HepG2 (cell line): ENCODE measurements at regions not wholly inside any gene's neighbourhood (a gene's known extent, or its start where the extent isn't known, plus 50 kb on each side); places are given as distances from the start of the nearest gene placed in this dataset.

Experiments
- ATAC-seq: fragments of 200-7000 bp; cut with Tn5 transposase; 3 replicates; pipeline ENCODE4 v1.9.1; 2020; ENCODE audit warnings: mild to moderate bottlenecking, moderate library complexity
- BruUV-seq: library from RNA; stranded (reverse); fragments of 400-500 nt; replicated peaks from 2 replicates; lab custom pipeline; 2021; lab: Mats Ljungman, UMichigan
- CTCF ChIA-PET: fragments of 300-600 bp; formaldehyde crosslinking; extraction: SDS; loops from one replicate; lab custom pipeline; 2021; ENCODE audit warnings: low total read pairs, inconsistent platforms, low intra/inter-chr PET ratio; lab: Yijun Ruan, JAX
- POLR2A ChIA-PET: fragments of 350-600 bp; sonication (Branson Sonifier 250); formaldehyde crosslinking; loops from one replicate; lab custom pipeline; 2020; ENCODE audit warnings: antibody characterized with exemption, inconsistent platforms; lab: Yijun Ruan, JAX
- DNase-seq: peaks from one replicate; pipeline ENCODE4 v3.0.0-alpha.2; 2015; ENCODE audit warnings: low spot score
- FAIRE-seq: peaks from 3 replicates; lab custom pipeline; 2011; peaks lifted over from hg19 to GRCh38; lab: Jason Lieb, UNC
- H2AFZ ChIP-seq: one replicate; pipeline ENCODE4 v1.6.1; 2011; ENCODE audit warnings: low read length, inconsistent platforms
- H3K27ac ChIP-seq: fragments of 300-600 bp; 3 replicates; pipeline ENCODE4 v1.8.0; 2011; ENCODE audit warnings: mixed run types, mild to moderate bottlenecking, mixed read lengths, low read length, inconsistent platforms; ENCODE audit not compliant: insufficient read depth; ENCODE audit errors: extremely low read length
- H3K27me3 ChIP-seq, 2 experiments: fragments of 200-600 bp in 1 of 2; 2 replicates in 1 of 2; 3 replicates in 1 of 2; pipeline versions ENCODE4 v1.6.0 to v1.8.0; 2011; ENCODE audit warnings: low read length in 2 of 2, mild to moderate bottlenecking in 2 of 2, moderate library complexity in 2 of 2, inconsistent platforms in 1 of 2; ENCODE audit not compliant: insufficient read depth in 2 of 2, control insufficient read depth in 1 of 2
- H3K36me3 ChIP-seq, 2 experiments: fragments of 200-600 bp in 1 of 2; replicated peaks in 1 of 2; 2 replicates in 1 of 2; 3 replicates in 1 of 2; pipeline versions ENCODE4 v1.5.1 to v1.8.0; 2011; ENCODE audit warnings: low read length in 2 of 2, inconsistent platforms in 1 of 2; ENCODE audit not compliant: insufficient read depth in 2 of 2, control insufficient read depth in 1 of 2
- H3K4me1 ChIP-seq: 2 replicates; pipeline ENCODE4 v1.5.1; 2012; ENCODE audit warnings: low read length, inconsistent platforms; ENCODE audit not compliant: insufficient read depth
- H3K4me2 ChIP-seq: 2 replicates; pipeline ENCODE4 v1.6.0; 2011; ENCODE audit warnings: low read depth, low read length, inconsistent platforms
- H3K4me3 ChIP-seq, 3 experiments: fragments of 200-600 bp in 1 of 3; sonication (generic), shearing (Covaris generic) in 1 of 3; replicated peaks in 1 of 3; 2 replicates each; pipeline ENCODE4 v1.5.1; 2011 to 2016; ENCODE audit warnings: low read length in 3 of 3, inconsistent platforms in 2 of 3, low read depth in 2 of 3, mild to moderate bottlenecking in 2 of 3, control low read depth in 1 of 3, mixed read lengths in 1 of 3; ENCODE audit not compliant: insufficient read depth in 1 of 3
- H3K79me2 ChIP-seq: one replicate; pipeline ENCODE4 v1.6.1; 2011; ENCODE audit warnings: low read length, inconsistent platforms; ENCODE audit not compliant: insufficient read depth
- H3K9ac ChIP-seq: 2 replicates; pipeline ENCODE4 v1.6.0; 2011; ENCODE audit warnings: mild to moderate bottlenecking, low read depth, low read length, inconsistent platforms; ENCODE audit not compliant: insufficient read depth
- H3K9me3 ChIP-seq: 2 replicates; pipeline ENCODE4 v1.5.1; 2012; ENCODE audit warnings: mild to moderate bottlenecking, low read length
- H4K20me1 ChIP-seq: 2 replicates; pipeline ENCODE4 v1.6.0; 2011; ENCODE audit warnings: inconsistent platforms, mild to moderate bottlenecking, low read length, moderate library complexity; ENCODE audit not compliant: insufficient read depth
- ATF1 ChIP-seq: IDR thresholded peaks from 2 replicates; pipeline ENCODE4 v1.6.1; 2016; ENCODE audit warnings: mild to moderate bottlenecking, control low read depth
- DPF2 ChIP-seq: sonication (generic); formaldehyde crosslinking; IDR thresholded peaks from 2 replicates; pipeline ENCODE4 v1.4.0; 2020; ENCODE audit warnings: mild to moderate bottlenecking, low read depth, missing genetic modification reagents, borderline replicate concordance
- FOSL2 ChIP-seq: sonication (generic); formaldehyde crosslinking; IDR thresholded peaks from 2 replicates; pipeline ENCODE4 v1.4.0; 2020; ENCODE audit warnings: missing genetic modification reagents
- IRF1 ChIP-seq: sonication (generic); formaldehyde crosslinking; IDR thresholded peaks from 2 replicates; pipeline ENCODE4 v1.4.0; 2020; ENCODE audit warnings: low read depth, mild to moderate bottlenecking, missing genetic modification reagents
- KDM3A ChIP-seq: IDR thresholded peaks from 2 replicates; pipeline ENCODE4 v1.6.1; 2018; ENCODE audit warnings: low read depth, missing compliant biosample characterization
- KLF11 ChIP-seq: IDR thresholded peaks from 2 replicates; pipeline ENCODE4 v1.6.1; 2016; ENCODE audit warnings: missing compliant biosample characterization
- MNT ChIP-seq: fragments of 450-650 bp; IDR thresholded peaks from 2 replicates; pipeline ENCODE4 v1.6.1; 2016
- MXI1 ChIP-seq: IDR thresholded peaks from 3 replicates; pipeline ENCODE4 v1.6.1; 2012; ENCODE audit warnings: low read depth, low read length, inconsistent platforms, borderline replicate concordance
- PAXIP1 ChIP-seq: sonication (generic); formaldehyde crosslinking; conservative IDR thresholded peaks from 2 replicates; pipeline ENCODE4 v1.4.0; 2020; ENCODE audit warnings: mild to moderate bottlenecking, missing genetic modification reagents, moderate library complexity
- TERF1 ChIP-seq: sonication (generic); formaldehyde crosslinking; IDR thresholded peaks from 2 replicates; pipeline ENCODE4 v1.8.0; 2022; ENCODE audit warnings: mild to moderate bottlenecking, missing genetic modification reagents, moderate library complexity
- ZBTB14 ChIP-seq: sonication (generic); formaldehyde crosslinking; IDR thresholded peaks from 2 replicates; pipeline ENCODE4 v1.4.0; 2020; ENCODE audit warnings: missing genetic modification reagents
- ZFP41 ChIP-seq: sonication (generic); formaldehyde crosslinking; IDR thresholded peaks from 2 replicates; pipeline ENCODE4 v1.4.0; 2020; ENCODE audit warnings: mild to moderate bottlenecking, missing genetic modification reagents, borderline replicate concordance
- ZNF574 ChIP-seq: sonication (generic); formaldehyde crosslinking; IDR thresholded peaks from 2 replicates; pipeline ENCODE4 v1.4.0; 2020; ENCODE audit warnings: missing genetic modification reagents
- ZNF7 ChIP-seq: IDR thresholded peaks from 2 replicates; pipeline ENCODE4 v1.6.1; 2016; ENCODE audit warnings: missing biosample characterization, missing genetic modification reagents
- ZNF737 ChIP-seq: sonication (generic); formaldehyde crosslinking; IDR thresholded peaks from 2 replicates; pipeline ENCODE4 v1.5.0; 2020; ENCODE audit warnings: missing genetic modification reagents, mild to moderate bottlenecking, borderline replicate concordance
- WGBS: methylation state at CpG from one replicate; pipeline ENCODE4 v1.1.6; 2017; ENCODE audit warnings: low lambda C conversion rate; 5-methylcytosine and 5-hydroxymethylcytosine counted together
- in situ Hi-C: cut with HindIII; loops from 2 replicates; pipeline ENCODE4 v1.10.0; 2017; ENCODE audit warnings: low pct_unique_long_range_greater_than_20kb; ENCODE audit not compliant: extremely low pct_ligation_motif_present
- intact Hi-C: fragments of 100-400 bp; cut with micrococcal nuclease; formaldehyde crosslinking; loops from one replicate; pipeline ENCODE4 v1.10.0; 2022; ENCODE audit not compliant: unreplicated experiment

- in situ Hi-C loops, result no loop called here
- Histone ChIP-seq H2AFZ (no peak overlapping the region), H3K9me3 (peaks cover 19% of the 10 kb centered on the region), H3K4me2 (no peak overlapping the region), H3K9ac (no peak overlapping the region), H3K27ac (no peak overlapping the region), H3K4me1 (no peaks in the 10 kb centered on the region), H4K20me1 (no peaks in the 10 kb centered on the region), H3K79me2 (no peaks in the 10 kb centered on the region), H3K4me3 (no peak overlapping the region), H3K27me3 (no peaks in the 10 kb centered on the region), H3K36me3 (no peaks in the 10 kb centered on the region)
- no TSS peak for BruUV-seq
- WGBS, result 5% methylated on average over 8 of the region's 8 CpGs
- intact Hi-C loops, result no loop called here
- no peak for DNase-seq
- ChIA-PET POLR2A (no interaction called here), CTCF (no interaction called here)
- ATAC-seq, result no peak
- FAIRE-seq, result no peak
- no peak for TF ChIP-seq ATF1 (CRISPR knock-in tag)
- TF ChIP-seq KDM3A (CRISPR knock-in tag), result no peak
- TF ChIP-seq KLF11 (CRISPR knock-in tag), result no peak
- TF ChIP-seq ZBTB14 (CRISPR knock-in tag), result no peak
- TF ChIP-seq MNT, result no peak
- no peak for TF ChIP-seq ZNF7
- no peak for TF ChIP-seq TERF1 (CRISPR knock-in tag)
- no peak for TF ChIP-seq MXI1
- TF ChIP-seq ZFP41 (CRISPR knock-in tag), result no peak
- no peak for TF ChIP-seq ZNF574
- TF ChIP-seq IRF1 (CRISPR knock-in tag), result no peak
- TF ChIP-seq ZNF737 (CRISPR knock-in tag), result no peak
- no peak for TF ChIP-seq FOSL2 (CRISPR knock-in tag)
- no peak for TF ChIP-seq PAXIP1 (CRISPR knock-in tag)
- no peak for TF ChIP-seq DPF2
Observed at GRCh38 chr5:4113426-4113825, 517.8 kb downstream of the IRX1 start.
